ENCODE measurements at regions not wholly inside any gene's neighbourhood (a gene's known extent, or its start where the extent isn't known, plus 50 kb on each side); places are given as distances from the start of the nearest gene placed in this dataset.
A peak's percentile ranks its signal among the peaks of the same experiment; 100 is the strongest.

DNA sequence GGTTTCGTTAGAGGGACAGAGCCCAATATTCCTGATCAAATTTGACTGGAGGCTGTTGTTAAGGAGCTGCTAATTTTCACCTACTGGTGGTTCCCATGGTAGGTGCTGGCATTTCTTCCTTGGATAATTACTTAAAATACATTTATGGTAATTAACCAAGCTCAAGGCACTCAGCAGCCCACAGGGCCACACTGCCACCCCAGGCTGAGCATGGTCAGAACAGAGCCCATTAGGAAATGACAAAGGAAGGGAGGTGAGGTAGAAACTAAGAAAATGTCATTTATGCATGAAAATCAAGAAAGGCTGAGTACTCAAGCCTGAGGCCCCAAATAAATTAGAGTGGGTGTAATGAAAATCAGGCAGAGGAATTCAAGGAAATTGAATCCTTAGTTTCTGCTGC, 510.2 kb upstream of the GYPC start:
- DNase-seq = no peak

DNA sequence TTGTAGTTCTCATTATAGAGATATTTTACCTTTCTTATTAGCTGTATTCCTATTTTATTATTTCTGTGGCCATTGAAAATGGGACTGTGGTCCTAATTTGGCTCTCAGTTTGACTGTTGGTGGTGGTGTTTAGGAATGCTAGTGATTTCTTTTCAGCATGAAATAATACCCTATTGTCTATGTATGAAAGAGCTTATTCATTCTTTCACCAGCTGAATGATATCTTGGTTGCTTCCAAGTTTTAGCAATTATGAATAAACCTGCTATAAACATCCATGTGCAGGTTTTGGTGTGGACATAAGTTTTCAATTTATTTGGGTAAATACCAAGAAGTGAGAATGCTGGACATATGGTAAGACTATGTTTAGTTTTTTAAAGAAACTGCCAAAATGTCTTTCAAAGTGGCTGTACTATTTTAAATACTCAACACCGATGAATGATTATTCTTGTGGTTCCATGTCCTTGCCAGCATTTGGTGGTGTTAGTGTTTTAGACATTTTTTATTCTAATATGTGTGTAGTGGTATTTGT, 501.6 kb upstream of the GYPC start:
- no peak for DNase-seq

DNA sequence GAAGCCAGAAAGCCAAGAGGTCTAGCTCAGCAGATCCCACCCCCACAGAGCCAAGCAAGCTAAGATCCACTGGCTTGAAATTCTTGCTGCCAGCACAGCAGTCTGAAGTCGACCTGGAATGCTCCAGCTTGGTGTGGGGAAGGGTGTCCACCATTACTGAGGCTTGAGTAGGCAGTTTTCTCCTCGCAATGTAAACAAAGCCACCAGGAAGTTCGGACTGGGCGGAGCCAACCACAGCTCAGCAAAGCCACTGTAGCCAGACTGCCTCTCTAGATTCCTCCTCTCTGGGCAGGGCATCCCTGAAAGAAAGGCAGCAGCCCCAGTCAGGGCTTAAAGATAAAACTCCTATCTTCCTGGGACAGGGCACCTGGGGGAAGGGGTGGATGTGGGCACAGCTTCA, 495.0 kb upstream of the GYPC start:
- DNase-seq = peak; percentile 39

DNA sequence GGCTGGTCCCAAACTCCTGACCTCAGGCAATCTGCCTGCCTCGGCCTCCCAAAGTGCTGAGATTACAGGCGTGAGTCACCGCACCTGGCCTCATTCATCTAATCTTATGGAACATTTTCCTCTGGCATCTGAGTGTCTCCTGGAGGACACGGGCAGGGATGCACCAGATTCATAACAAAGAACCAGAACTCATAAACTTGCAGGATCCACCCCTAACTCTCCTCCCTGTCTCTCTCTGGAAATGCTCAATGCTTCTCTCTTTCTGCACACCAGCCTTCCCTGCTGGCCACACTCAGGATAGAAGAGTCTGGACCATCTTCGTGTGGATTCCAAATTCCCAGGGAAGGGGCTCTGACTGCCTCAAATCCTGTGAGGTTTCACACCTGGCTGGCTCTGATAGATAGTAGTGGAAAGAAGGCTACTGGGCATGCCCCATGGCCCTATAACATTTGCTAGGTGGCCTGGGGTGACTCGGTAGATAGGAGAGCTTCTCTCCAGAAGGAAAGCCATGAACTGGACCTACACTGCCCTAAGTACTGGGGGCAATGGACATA, 483.2 kb upstream of the GYPC start:
- no peak for DNase-seq

DNA sequence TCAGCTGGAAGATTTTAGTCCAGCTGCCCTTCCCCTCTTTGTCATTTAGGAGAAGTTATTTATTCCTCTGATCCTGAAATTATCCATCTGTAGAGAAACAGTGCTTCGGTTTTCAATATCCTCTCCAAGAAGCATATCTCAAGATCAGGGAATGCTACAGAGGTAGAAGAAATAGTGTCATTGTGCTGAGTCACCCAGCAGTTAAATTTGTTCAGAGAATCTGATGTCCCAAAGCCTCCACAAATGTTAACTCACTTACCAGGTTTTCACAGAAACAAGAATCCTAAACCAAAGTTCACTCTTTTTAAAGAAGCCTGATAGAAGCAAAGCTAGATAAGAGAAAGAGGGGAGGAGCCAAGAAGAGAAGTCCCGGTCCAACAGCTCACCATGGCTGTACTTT, 480.7 kb upstream of the GYPC start:
- DNase-seq = no peak

DNA sequence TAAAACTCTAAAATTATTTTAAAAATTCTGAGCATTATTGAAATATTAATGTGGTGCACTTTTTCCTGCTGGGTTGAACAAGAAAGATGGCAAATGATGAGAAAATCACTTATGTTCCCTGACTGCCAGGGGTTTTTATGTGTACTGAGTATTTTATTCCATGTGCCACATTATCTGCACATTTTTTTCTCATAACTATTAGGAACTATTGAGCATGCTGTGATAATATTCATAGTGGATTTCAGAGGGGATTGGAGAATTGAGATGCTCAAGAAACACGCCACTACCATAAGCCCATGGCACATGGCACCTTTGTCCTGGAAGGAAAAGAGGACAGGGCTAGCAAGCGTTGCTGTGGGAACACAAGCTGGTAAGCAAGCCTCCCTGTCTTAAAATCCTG, 478.5 kb upstream of the GYPC start:
- DNase-seq = no peak

DNA sequence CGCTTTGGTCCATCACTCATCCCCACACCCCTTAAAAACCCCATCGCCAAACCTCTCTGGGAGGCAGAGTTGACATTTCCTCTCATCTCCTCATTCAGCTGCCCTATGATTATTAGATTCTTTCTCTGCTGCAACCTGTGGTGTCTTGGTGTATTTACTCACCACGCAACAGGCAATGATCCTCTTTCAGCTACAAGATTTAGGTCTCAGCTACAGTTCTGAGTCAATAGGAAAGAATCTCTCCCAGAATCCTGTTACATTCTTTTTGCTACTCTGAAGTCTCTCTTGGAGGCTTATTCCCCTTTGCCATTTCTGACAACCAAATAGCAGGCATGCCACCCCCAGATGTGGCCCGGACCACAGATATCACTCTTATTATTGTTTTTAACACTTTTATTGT, 468.3 kb upstream of the GYPC start:
- DNase-seq = no peak

DNA sequence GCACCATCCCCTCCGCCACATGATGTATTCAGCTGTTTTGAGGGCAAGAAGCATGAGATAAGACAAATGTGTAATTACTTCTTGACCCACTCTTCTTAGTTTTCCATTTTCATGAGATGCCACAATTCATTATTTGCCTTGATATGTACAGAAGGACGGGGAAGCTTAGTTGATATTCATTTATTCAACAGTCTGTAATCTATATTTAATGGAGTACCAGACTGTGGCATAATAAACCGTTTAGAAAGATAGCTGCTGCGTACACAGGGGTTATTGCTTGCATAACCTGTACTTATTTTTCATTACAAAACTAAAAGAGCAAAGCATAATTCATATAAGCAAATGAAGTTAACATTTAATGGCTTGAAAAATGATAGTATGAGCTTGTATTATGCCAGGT, 466.4 kb upstream of the GYPC start:
- no peak for DNase-seq

DNA sequence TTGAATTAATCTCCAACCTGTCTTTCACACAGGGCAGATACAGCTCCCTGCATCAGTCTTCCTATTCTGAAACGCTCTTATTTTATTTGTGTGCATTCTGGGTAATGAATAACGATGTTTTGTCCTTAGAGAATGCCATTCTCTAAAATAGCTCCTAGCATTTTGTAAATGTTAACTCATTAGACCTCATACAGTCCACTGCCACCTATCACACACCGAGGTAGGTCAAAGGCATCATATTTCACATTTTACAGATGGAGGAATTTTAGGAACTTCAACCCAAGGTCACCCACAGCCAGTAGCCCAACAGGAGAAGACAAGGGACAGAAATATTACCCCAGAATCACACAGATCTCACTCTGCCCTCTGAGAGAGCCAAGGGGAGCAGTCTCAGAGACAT, 455.4 kb upstream of the GYPC start:
- no peak for DNase-seq

DNA sequence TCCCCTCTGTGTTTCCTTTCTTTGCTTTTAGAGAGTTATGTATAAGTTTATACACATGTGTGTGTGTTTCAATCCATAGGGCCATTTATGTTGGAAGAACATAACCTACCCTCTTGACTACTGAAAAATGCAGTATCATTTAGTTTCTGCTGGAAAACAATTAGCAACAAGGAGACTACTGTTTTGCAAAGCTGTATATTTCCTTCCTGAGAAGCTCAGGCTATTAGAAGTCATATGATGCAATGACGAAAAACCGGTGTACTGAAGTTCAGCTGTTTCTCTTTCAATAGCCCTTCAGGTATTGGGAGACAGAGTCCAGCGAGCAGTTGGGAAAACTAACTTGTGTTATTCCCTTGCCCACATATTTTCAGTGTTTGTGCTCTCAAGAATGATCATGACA, 447.7 kb upstream of the GYPC start:
- DNase-seq = no peak

DNA sequence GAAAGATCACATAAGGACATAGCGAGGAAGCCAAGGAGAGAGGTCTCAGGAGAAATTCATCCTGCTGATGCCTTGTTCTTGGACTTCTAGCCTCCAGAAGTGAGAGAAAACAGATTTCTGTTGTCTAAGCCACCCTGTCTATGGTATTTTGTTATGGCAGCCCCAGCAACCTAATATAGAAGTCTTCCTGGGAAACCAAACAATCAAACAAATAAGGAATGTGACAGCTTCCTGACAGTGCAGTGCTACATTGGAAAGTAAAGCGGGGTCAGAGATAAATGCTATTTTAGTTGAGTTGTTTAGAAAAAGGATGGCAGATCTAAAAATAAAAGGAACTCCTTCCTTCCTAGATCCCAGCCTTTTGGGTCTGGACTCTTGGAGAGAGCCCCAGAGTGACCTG, 443.2 kb upstream of the GYPC start:
- DNase-seq = no peak

DNA sequence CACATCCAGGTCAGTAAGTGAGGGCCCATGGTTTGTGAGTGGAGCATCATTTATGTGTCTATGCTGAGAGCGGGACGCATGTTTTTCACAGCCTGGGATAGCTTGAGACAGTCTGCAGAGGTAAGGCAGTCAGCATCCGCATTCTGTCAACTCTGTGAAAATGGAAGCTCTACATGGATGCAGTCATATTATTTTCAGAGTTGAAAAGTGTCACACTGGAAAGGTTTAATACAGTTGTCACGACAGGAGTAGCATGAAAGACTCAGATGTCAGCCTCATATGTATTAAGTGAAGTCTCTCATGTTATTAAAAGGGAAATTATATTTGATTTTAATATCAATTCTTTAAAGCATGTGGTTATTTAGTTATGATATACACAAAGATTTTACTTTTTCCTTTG, 436.9 kb upstream of the GYPC start:
- no peak for DNase-seq

DNA sequence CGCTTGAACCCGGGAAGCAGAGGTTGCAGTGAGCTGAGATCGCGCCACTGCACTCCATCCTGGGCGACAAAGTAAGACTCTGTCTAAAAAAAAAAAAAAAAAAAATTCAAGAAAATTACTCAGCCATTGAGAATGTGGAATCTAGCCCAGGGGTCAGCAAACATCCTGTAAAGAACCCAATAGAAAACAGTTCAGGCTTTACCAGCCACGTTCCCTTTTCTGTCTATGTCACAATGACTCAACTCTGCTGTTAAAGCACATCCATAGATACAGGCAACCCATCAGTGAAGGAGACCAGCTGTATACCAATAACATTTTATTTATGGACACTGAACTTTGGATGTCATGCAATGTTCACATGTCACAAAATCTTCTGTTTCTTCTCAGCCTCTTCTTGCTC, 435.6 kb upstream of the GYPC start:
- no peak for DNase-seq

DNA sequence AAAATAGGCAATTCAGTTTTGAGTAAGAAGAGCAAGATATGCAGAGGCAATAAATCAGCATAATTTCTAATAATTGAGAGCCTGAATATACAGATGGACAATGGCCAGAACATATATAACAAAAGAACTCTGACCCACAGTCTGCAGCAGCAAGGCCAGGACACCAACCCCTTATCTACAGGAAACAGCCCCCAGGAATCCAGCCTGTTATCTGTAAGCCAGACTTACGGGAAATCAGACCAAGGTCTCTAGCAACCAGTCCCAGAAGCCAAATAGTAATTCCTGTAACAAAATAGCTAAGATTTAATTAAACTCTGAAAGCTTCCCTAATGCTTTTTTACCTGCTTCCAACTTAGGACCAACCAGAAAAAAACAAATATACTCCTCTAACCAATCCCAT, 434.5 kb upstream of the GYPC start:
- no peak for DNase-seq

DNA sequence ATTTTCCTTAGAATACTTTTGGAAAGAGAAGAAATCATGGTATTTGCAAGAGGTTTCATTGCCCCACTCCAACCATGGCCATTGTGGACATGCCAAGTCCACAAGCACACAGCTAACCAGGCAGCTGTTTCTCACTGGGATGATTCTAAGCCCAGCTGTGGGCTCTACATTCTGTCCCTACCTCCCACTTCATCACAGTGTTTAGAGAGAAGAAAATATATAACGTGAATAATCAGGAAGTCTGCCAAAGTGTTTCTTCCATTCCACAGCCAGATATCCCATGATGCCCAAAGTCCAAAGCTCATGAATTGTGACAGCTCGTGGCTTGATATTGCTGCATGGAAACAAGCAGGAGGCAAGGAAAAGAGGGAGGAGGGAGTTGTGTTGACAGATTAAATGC, 433.7 kb upstream of the GYPC start:
- DNase-seq = no peak

DNA sequence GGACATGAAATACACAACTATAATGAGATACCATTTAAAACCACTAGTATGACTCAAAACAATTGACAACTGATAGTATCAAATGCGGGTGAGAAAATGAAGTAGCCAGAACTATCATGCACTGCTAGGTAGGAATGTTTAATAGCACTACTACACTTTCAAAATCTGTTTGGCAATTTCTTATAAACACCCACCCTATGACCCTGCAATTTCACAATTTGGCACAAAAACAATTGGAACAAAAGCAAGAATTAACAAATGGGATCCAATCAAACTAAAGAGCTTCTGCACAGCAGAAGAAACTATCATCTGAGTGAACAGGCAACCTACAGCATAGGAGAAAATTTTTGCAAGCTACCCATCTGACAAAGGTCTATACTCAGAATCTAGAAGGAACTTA, 431.2 kb upstream of the GYPC start:
- no peak for DNase-seq

DNA sequence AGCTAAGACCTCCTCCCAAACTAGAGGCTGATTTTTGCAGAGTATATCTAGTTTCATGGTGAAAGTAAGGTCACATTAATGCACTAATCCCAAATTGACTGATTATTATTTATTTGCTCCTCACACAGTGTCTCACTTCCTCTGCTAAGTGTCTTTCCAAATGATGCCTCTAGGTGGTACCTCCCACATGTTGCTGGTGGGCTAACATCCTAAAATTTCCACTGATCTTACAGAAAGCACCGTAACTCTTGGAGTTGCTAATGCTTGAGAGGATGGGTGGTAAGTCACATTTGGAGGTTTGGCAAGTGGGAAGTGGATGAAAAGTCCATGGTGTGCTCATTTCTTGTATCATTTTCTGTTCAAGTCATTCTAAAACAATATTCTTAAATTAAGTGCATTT, 428.7 kb upstream of the GYPC start:
- DNase-seq = no peak

DNA sequence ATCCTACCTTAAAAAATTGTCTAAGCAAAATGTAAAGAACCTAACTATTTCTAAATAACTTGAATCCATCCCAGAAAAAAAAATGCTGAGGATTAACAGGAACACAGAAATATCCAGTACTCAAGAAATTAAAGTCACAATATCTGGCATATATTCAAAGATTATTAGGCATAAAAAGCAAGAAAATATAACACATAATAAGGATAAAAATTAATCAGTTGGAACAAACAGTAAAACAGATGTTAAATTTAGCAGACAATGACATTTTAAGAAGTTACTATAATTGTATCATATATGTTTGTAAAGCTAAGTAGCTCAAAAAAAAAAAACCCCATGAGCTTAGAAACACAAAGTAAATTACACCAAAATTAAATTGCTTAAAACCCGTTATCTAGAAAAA, 427.4 kb upstream of the GYPC start:
- DNase-seq = no peak

DNA sequence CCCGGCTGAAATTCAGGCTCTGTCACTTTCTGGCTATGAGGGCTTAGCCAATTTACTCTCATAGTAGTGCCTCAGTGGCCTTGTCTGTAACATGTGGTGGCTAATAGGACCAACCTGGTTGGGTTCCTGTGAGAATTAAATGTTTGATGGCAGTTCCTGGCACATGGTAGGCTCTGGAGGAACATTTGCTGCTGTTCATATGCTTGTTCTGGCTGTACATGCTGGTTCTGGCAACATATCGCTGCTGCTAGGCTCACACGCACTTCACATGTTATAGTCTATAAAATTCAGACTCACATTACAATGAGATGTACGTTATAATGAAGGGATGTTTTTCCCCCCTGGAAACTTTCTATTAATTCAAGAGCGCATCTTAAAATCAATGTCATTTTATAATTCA, 417.7 kb upstream of the GYPC start:
- no peak for DNase-seq

DNA sequence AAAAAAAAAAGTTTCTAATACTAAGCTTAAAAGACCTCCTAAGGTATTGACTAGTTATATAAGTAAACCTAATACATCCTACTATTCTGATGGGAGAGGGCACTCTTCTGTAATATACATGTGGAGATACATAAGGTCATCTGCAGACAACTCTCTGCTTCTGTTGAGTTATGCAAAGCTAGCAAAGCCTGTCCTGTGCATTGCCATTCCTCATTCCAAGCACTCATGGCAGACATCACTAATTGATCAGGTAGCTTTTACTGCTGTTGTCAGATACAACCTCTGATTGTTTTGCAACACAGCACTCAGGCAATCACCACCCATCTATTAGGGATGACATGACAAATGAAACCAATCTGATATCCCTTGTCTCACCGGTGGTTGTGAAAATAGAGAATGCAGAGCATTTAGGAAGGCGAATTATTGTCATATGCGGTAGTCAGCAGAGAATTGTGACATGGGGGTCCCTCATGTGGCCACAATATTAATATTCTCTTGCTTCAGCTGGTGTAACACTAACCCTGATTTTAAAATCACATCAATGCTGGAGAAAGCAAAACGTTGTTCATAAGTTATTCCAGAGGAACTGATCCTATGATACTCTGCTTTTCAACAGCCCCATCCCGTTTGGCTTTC, 416.5 kb upstream of the GYPC start:
- no peak for DNase-seq

DNA sequence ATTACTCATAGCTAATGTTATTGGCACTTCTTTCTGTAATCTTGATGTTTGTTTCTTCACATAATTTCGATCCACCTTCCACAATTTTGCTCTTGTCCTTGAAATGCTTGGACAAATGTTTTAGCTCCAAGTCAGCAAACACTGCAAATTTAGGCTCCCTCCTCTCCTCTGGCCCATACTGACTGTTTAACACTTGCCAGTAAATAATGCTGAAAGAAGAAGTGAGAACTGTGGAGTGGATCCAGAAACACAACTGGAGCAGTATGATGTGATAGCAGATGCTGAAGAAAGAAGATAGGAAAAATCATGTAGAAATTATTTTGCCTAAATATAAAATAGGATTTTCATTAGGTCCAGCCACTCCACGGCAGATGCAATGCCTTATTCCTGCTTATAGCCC, 415.0 kb upstream of the GYPC start:
- no peak for DNase-seq

DNA sequence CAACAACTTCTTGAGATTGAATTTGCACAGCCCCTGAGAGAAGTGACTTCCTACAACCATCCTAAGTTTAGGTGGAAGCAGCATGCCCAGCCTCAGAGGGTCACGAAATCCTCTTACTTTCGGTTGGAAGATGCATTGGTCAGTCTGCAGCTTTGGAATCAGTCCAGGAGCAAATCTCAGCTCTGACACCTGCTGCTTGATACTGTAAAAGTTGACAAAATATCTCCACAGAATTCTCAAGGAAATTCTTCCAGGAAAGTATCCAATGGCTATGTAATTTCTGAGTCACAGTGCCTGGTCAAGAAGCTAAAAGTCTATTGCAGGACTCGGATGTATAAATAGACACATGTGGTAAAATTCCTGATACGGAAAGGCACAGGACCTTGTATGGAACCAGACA, 414.5 kb upstream of the GYPC start:
- no peak for DNase-seq

DNA sequence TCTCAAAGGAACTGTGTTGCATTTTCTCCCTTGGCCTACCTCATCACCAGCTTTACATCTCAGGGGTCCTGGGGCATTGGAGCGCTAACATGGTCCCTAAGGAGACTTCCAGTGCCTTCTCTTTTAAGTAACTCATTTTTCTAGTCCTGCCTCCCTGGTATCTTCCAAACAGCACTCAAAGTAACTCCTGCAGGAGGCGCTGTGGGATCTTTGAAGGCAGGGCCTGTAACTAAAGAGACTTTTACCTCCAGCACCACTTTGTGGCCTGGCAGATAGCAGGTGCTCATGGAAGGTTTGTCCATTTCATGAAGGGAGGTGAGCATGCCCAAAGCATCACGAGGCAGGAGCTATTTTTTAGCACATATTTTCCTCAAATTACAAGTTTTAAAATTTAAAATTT, 411.0 kb upstream of the GYPC start:
- peak; percentile 14 for DNase-seq

DNA sequence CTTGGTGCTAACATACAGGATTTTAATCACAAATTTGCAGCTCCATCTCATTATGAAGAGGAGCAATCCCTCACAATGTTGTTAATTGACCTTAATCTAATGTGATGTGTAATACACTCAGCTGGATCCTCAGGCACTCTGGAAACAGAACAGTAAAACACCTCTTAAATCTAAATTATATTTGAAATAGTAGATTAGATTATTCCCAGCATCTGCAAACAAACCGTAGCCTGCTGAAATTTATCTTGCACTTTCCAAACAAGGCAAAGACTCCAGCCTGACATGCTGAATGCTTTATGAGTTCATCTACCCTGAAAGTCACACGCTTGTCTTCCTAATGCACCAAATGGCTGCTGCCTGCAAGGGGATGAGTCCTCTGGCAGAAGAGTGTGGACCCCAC, 402.3 kb upstream of the GYPC start:
- DNase-seq = no peak

DNA sequence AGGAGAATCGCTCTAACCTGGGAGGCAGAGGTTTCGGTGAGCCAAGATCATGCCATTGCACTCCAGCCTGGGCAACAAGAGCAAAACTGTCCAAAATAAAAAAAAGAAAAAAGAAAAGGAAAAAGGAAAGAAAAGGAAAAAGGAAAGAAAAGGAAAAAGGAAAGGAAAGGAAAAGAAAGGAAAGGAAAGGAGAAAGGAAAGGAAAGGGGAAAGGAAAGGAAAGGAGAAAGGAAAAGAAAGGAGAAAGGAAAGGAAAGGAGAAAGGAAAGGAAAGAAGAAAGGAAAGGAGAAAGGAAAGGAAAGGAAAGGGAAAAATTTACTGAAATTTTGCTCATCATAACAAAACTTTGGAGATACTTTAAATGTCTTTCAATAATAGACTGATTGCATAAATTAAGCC, 391.3 kb upstream of the GYPC start:
- DNase-seq = no peak

Measured in DMS153 (cell line).